Ovary (tissue), 3 donors: ENCODE measurements at regions not wholly inside any gene's neighbourhood (a gene's known extent, or its start where the extent isn't known, plus 50 kb on each side); places are given as distances from the start of the nearest gene placed in this dataset.

Experiments used
- CTCF ChIP-seq, 3 donors: fragments of 450-650 bp in 2 of 3; fragments of 200-600 bp in 1 of 3; IDR thresholded peaks; one replicate each; pipeline versions ENCODE4 v1.5.1 to v1.8.0; 2016 to 2022; ENCODE audit warnings: antibody characterized with exemption in 3 of 3, mild to moderate bottlenecking in 1 of 3
- EP300 ChIP-seq: sonication (generic); formaldehyde crosslinking; IDR thresholded peaks from one replicate; pipeline ENCODE4 v1.6.1; 2017; ENCODE audit warnings: antibody characterized with exemption
- POLR2A ChIP-seq: fragments of 450-650 bp; IDR thresholded peaks from one replicate; pipeline ENCODE4 v1.6.1; 2017; ENCODE audit warnings: antibody characterized with exemption, mild to moderate bottlenecking, moderate library complexity
- donor health status: DM: no; HTN: no; CAD: no.

- TF ChIP-seq EP300: no peak
- no peak for TF ChIP-seq CTCF (IDR thresholded peaks at IDR 0.05)
- no peak for TF ChIP-seq POLR2A
These were observed 313.6 kb upstream of the OBI1 start for GRCh38 chr13:78972561-78972960.
